ENCODE measurements at regions not wholly inside any gene's neighbourhood (a gene's known extent, or its start where the extent isn't known, plus 50 kb on each side); places are given as distances from the start of the nearest gene placed in this dataset.

GRCh38 chr3:72275331-72275751 is 490.4 kb upstream of the PROK2 start:
- Histone ChIP-seq H3K4me3 (ENCODE audit: low read length) (no peak overlapping the region), H3K9me3 (ENCODE audit: control insufficient read depth, low read length) (no peaks in the 10 kb centered on the region), H3K9ac (ENCODE audit: extremely low read depth, low read length, poor library complexity, severe bottlenecking) (no peak overlapping the region), H3K27me3 (ENCODE audit: control insufficient read depth, insufficient read depth, low read length, poor library complexity, severe bottlenecking) (peaks cover 7% of the 10 kb centered on the region), H3K27ac (ENCODE audit: low read depth, low read length) (no peak overlapping the region), H3K4me1 (ENCODE audit: control insufficient read depth, insufficient read depth, low read length) (peaks cover 8% of the 10 kb centered on the region), H3K36me3 (ENCODE audit: control insufficient read depth, insufficient read depth, low read length) (no peaks in the 10 kb centered on the region)
- TF ChIP-seq CTCF (conservative IDR thresholded peaks at IDR 0.05), result no peak
- H3K4me1 Mint-ChIP-seq, result peaks cover 12% of the 10 kb centered on the region
- no peaks in the 10 kb centered on the region for H3K36me3 Mint-ChIP-seq (ENCODE audit: low read depth)
- H3K27ac Mint-ChIP-seq, result no peak overlapping the region
- H3K9me3 Mint-ChIP-seq, result no peaks in the 10 kb centered on the region
- no peak overlapping the region for H3K4me3 Mint-ChIP-seq
- 81 to 89% methylated on average over 4 to 7 of the region's 7 CpGs for WGBS, 2 experiments (ENCODE audit: insufficient coverage in 1 of 2, insufficient read length in 1 of 2)
- DNase-seq, result no peak
- H3K27me3 Mint-ChIP-seq (ENCODE audit: insufficient read depth), result peaks cover 14% of the 10 kb centered on the region

- no peak overlapping the region for H3K4me3 ChIP-seq (ENCODE audit: low read length)
- no peak for DNase-seq
- no peak overlapping the region for H3K9ac ChIP-seq (ENCODE audit: extremely low read depth, low read length, poor library complexity, severe bottlenecking)
- Mint-ChIP-seq H3K4me1 (peaks cover 12% of the 10 kb centered on the region), H3K27me3 (ENCODE audit: insufficient read depth) (peaks cover 14% of the 10 kb centered on the region), H3K9me3 (no peaks in the 10 kb centered on the region), H3K27ac (no peak overlapping the region), H3K36me3 (ENCODE audit: low read depth) (no peaks in the 10 kb centered on the region), H3K4me3 (no peak overlapping the region)
- no peaks in the 10 kb centered on the region for H3K36me3 ChIP-seq (ENCODE audit: control insufficient read depth, insufficient read depth, low read length)
- peaks cover 8% of the 10 kb centered on the region for H3K4me1 ChIP-seq (ENCODE audit: control insufficient read depth, insufficient read depth, low read length)
- peaks cover 6% of the 10 kb centered on the region for H3K27me3 ChIP-seq (ENCODE audit: control insufficient read depth, insufficient read depth, low read length, poor library complexity, severe bottlenecking)
- no peaks in the 10 kb centered on the region for H3K9me3 ChIP-seq (ENCODE audit: control insufficient read depth, low read length)
- H3K27ac ChIP-seq (ENCODE audit: low read depth, low read length), result no peak overlapping the region
- 86 to 90% methylated on average over 11 to 12 of the region's 12 CpGs for WGBS, 2 experiments (ENCODE audit: insufficient coverage in 1 of 2, insufficient read length in 1 of 2)
- TF ChIP-seq CTCF (conservative IDR thresholded peaks at IDR 0.05), result no peak
Observed at GRCh38 chr3:72274493-72275330, 489.8 kb upstream of the PROK2 start.

GRCh38 chr3:72273615-72274014 is 488.7 kb upstream of the PROK2 start:
- H3K27me3 ChIP-seq (ENCODE audit: control insufficient read depth, insufficient read depth, low read length, poor library complexity, severe bottlenecking), result no peaks in the 10 kb centered on the region
- Mint-ChIP-seq H3K4me3 (no peak overlapping the region), H3K27ac (no peak overlapping the region), H3K36me3 (ENCODE audit: low read depth) (no peaks in the 10 kb centered on the region), H3K9me3 (no peaks in the 10 kb centered on the region), H3K27me3 (ENCODE audit: insufficient read depth) (peaks cover 14% of the 10 kb centered on the region), H3K4me1 (peaks cover 14% of the 10 kb centered on the region)
- no peak for TF ChIP-seq CTCF (conservative IDR thresholded peaks at IDR 0.05)
- H3K9me3 ChIP-seq (ENCODE audit: control insufficient read depth, low read length), result no peaks in the 10 kb centered on the region
- DNase-seq, result peak; percentile 80
- H3K4me1 ChIP-seq (ENCODE audit: control insufficient read depth, insufficient read depth, low read length), result peaks cover 8% of the 10 kb centered on the region
- H3K9ac ChIP-seq (ENCODE audit: extremely low read depth, low read length, poor library complexity, severe bottlenecking), result no peak overlapping the region
- WGBS, 2 experiments (ENCODE audit: insufficient coverage in 1 of 2, insufficient read length in 1 of 2), result 46 to 76% methylated on average over 2 to 5 of the region's 6 CpGs
- H3K27ac ChIP-seq (ENCODE audit: low read depth, low read length), result no peak overlapping the region
- no peaks in the 10 kb centered on the region for H3K36me3 ChIP-seq (ENCODE audit: control insufficient read depth, insufficient read depth, low read length)
- no peak overlapping the region for H3K4me3 ChIP-seq (ENCODE audit: low read length)
